ENCODE measurements at regions not wholly inside any gene's neighbourhood (a gene's known extent, or its start where the extent isn't known, plus 50 kb on each side); places are given as distances from the start of the nearest gene placed in this dataset.

GRCh38 chr9:3157011-3157410 is 313.1 kb upstream of the PUM3 start:
- TF ChIP-seq CTCF (IDR thresholded peaks at IDR 0.05) = no peak
- no peak for TF ChIP-seq POLR2A (IDR thresholded peaks at IDR 0.05)
- no peak for TF ChIP-seq POLR2AphosphoS5 (IDR thresholded peaks at IDR 0.05; ENCODE audit: insufficient read depth in 1 of 2, low read depth in 1 of 2)

Data from vagina (tissue), 2 donors.